H1 (cell line): ENCODE measurements at regions not wholly inside any gene's neighbourhood (a gene's known extent, or its start where the extent isn't known, plus 50 kb on each side); places are given as distances from the start of the nearest gene placed in this dataset.

Experiments
- CTBP2 ChIP-seq: IDR thresholded peaks from 2 replicates; pipeline ENCODE4 v1.7.0; 2011; ENCODE audit warnings: borderline replicate concordance, mild to moderate bottlenecking, moderate library complexity, mixed read lengths, low read length; ENCODE audit not compliant: insufficient read depth, insufficient read length

DNA sequence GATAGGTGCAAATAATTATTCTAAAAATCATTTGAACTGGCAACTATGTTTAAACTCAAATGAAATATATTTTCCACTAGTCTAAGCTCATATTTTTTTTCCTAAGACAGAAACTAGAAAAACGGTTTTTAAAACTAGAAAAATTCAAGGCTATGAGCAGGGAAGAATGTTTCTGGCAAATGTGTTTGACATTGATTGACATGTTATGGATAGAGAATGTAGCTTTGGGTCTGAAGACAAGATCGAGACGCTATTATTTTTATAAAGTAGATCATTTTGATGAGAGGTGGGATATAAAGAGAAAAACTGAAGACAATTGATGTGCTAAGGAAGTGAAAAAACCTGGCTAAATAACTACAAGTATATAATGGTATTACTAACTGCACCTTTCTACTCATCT, 415.2 kb downstream of the GABRB3 start (continued):
- TF ChIP-seq CTBP2: no peak
